NCI-H146 (cell line): ENCODE measurements at regions not wholly inside any gene's neighbourhood (a gene's known extent, or its start where the extent isn't known, plus 50 kb on each side); places are given as distances from the start of the nearest gene placed in this dataset.

Experiments
- DNase-seq: peaks from one replicate; lab custom pipeline; 2025; lab: John Stamatoyannopoulos, UW

DNA sequence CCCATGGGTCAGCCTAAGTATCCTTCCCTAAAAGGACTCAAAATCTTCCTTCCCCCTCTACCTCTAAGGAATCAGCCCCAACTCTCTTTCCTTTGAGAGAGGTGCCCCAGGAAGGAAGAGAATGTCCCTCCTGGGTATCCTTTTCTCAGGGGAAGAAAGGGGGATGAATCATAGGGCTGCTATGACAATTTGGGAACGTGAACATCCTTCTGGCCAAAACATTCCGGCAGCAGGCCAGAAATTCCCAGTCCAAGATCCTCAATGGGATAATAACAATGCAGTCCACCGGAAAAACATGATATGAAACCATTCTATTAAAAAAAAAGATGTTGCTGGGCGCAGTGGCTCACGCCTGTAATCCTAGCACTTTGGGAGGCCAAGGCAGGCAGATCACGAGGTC, 50.8 kb upstream of the CACNA2D3 start:
- DNase-seq, result no peak

DNA sequence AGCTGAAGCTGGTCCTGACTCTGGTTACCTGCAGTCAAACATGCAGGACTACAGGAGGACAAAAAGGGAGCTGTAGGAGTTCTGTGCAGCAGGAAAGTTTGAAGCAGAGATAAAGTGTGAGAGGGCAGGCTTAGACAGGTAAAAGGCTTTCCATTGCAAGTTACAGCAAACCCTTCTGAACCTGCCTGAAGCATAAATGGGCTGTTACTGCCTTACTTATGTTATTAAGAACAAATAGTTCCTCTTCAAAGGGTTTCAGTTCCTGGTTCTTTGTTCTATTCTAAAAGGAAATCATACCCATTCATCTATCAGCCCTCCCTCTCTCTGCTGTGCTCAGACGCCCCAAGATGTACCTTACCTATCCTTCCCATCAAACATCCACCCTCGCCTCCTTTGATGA, 52.4 kb upstream of the CACNA2D3 start:
- DNase-seq, result no peak

- DNase-seq, result no peak
Observed at GRCh38 chr3:54067055-54067698, 55.2 kb upstream of the CACNA2D3 start.

- no peak for DNase-seq
Observed at GRCh38 chr3:54066253-54066652, 56.1 kb upstream of the CACNA2D3 start.

GRCh38 chr3:54065586-54065985, 56.8 kb upstream of the CACNA2D3 start:
- no peak for DNase-seq

- DNase-seq, result no peak
Observed at GRCh38 chr3:54065140-54065539, 57.2 kb upstream of the CACNA2D3 start.

DNA sequence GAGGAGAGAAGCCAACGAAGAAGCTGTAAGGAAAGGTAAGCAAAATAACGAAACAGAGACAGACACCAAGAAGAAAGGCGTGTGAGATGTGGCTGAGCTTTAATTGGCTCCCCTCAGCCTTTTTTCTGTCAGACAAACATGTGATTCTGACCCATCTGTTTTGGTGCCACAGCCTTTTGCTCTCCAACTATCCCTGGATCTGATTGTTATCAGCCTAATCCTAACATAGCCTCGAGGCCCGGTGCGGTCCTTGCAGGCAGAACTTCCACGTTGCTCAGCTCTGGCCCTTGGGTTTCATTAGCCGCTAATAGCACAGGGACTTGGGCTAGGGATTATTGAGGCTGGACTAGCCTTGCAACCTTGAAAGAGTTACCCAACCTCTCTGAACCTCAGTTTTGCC, 57.9 kb upstream of the CACNA2D3 start:
- DNase-seq, result no peak

- no peak for DNase-seq
Observed at GRCh38 chr3:54062546-54062945, 59.8 kb upstream of the CACNA2D3 start.

DNA sequence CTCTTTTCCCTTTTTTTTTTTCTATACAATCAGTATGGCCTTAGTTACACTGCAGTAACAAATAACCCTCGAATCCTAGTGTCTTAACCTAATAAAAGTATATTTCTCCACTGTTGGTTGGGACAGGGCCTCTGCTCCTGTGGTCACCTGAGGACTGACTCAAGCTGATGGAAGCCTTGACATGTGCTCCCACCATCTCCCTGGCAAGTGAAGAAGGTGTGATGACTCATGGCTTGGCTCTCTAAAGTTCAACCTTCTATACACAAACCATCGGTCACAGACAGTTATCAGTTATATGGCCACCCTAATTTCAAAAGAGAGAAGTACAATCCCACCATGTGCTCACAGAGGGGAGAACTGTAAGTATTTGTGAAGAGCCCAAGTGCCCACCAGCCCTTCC, 65.8 kb upstream of the CACNA2D3 start:
- DNase-seq, result no peak

- no peak for DNase-seq
Observed at GRCh38 chr3:54053882-54054281, 68.5 kb upstream of the CACNA2D3 start.

GRCh38 chr3:54053211-54053610, 69.1 kb upstream of the CACNA2D3 start:
- DNase-seq, result no peak

DNA sequence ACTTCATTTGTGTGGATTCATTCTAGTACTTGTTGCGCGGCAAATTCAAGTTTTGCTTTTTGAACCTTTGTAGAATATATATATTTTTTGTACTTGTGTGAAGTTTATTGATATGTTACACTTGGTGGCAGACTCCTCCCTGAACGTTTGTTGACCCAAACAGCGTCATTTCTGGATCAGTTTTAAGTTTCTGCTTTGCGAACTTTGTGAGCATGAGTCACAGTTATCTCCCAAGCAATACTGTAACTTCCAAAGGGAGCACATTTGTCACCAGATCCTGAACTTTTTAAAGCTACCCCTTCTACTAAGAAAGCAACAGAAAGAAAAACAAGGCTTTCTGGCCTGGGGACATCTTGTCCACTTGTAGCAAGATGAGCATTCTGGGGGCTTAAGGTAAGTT, 74.8 kb upstream of the CACNA2D3 start:
- no peak for DNase-seq

- peak; percentile 8 for DNase-seq
Observed at GRCh38 chr3:54046641-54047214, 75.6 kb upstream of the CACNA2D3 start.

- DNase-seq, result no peak
Observed at GRCh38 chr3:54045061-54045815, 77.1 kb upstream of the CACNA2D3 start.

DNA sequence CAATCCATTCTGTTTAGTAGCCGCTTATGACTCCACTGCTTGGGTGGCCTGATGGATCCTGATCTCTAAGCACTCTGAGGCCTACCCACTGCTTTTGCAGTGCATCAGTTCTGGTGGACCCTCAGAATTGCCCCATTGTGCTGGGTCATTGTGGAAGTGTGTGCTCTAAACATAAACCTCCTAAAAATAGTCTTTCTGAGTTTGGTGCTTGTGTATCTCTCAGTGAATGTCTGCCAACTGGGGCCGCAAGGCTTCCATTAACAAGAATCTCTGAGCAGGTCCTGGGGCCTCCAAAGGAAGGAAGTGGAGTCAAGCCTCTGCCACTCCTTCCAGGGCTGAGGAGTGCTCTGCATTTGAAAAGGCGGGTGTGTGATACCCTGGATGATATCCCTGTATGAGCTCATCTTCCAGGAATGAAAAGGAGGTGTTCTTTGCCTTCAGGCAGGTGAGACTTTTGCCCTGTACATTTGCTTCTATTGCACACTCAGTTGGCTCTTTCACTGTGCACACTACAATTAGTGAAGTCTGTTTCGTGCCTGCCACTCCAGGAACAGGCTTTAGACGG, 80.0 kb upstream of the CACNA2D3 start:
- DNase-seq, result no peak

- no peak for DNase-seq
Observed at GRCh38 chr3:54040476-54040875, 81.9 kb upstream of the CACNA2D3 start.

- no peak for DNase-seq
Observed at GRCh38 chr3:54038391-54038790, 84.0 kb upstream of the CACNA2D3 start.

DNA sequence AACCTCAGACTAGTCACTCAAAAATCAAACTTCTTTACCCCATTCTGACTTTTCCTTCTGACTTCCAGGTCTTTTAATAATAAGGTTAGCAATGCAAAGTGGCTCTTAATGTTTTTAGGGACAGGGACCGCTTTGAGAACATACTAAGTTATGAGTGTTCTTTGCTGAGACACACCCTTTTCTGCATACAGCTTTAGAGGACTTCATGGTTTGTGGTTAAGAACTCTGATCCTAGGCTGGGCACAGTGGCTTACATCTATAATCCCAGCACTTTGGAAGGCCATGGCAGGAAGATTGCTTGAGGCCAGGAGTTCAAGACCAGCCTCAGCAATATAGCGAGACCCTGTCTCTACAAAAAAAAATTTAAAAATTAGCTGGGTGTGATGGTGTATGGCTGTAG, 85.8 kb upstream of the CACNA2D3 start:
- no peak for DNase-seq

- DNase-seq, result no peak
Observed at GRCh38 chr3:54034971-54035370, 87.4 kb upstream of the CACNA2D3 start.

GRCh38 chr3:54033761-54034160, 88.6 kb upstream of the CACNA2D3 start:
- no peak for DNase-seq

GRCh38 chr3:54032598-54032997, 89.8 kb upstream of the CACNA2D3 start:
- DNase-seq, result no peak

GRCh38 chr3:54028372-54028771, 94.0 kb upstream of the CACNA2D3 start:
- no peak for DNase-seq

GRCh38 chr3:54026543-54026942, 95.8 kb upstream of the CACNA2D3 start:
- no peak for DNase-seq
